A549 (cell line): ENCODE measurements at regions not wholly inside any gene's neighbourhood (a gene's known extent, or its start where the extent isn't known, plus 50 kb on each side); places are given as distances from the start of the nearest gene placed in this dataset.

ENCODE experiments used
- ATAC-seq, 2 experiments: fragments of 200-7000 bp in 1 of 2; fragments of >200 bp in 1 of 2; cut with Nextera tagmentation in 1 of 2; cut with Tn5 transposase in 1 of 2; 3 replicates each; pipeline versions ENCODE4 v1.8.0 to v1.9.1; 2018 to 2020; ENCODE audit warnings: mild to moderate bottlenecking in 1 of 2, moderate library complexity in 1 of 2
- CTCF ChIA-PET: fragments of 300-600 bp; sonication (Branson Sonifier 250); formaldehyde crosslinking; extraction: SDS; loops from one replicate; lab custom pipeline; 2021; ENCODE audit warnings: antibody characterized with exemption, inconsistent platforms; lab: Yijun Ruan, JAX
- POLR2A ChIA-PET: fragments of 350-600 bp; formaldehyde crosslinking; extraction: SDS; loops from one replicate; lab custom pipeline; 2021; ENCODE audit warnings: antibody characterized with exemption, inconsistent platforms; lab: Yijun Ruan, JAX
- DNase-seq, 2 experiments: peaks; one replicate each; pipeline versions ENCODE4 v3.0.0 to v3.0.0-alpha.2; 2011 to 2016; ENCODE audit warnings: low read depth in 1 of 2, low spot score in 1 of 2
- FAIRE-seq: peaks from 2 replicates; lab custom pipeline; 2011; peaks lifted over from hg19 to GRCh38; lab: Jason Lieb, UNC
- H3K27ac ChIP-seq, 2 experiments: fragments of >200 bp; sonication (Bioruptor Twin); formaldehyde crosslinking; 3 replicates each; pipeline ENCODE4 v1.5.1; 2016 to 2017
- H3K4me1 ChIP-seq: fragments of >200 bp; sonication (Bioruptor Twin); formaldehyde crosslinking; 3 replicates; pipeline ENCODE4 v1.6.1; 2016
- H3K4me2 ChIP-seq: fragments of >200 bp; sonication (Bioruptor Twin); formaldehyde crosslinking; 3 replicates; pipeline ENCODE4 v1.6.1; 2016
- H3K4me3 ChIP-seq: fragments of >200 bp; sonication (Bioruptor Twin); formaldehyde crosslinking; 3 replicates; pipeline ENCODE4 v1.5.1; 2016
- H3K9me3 ChIP-seq: fragments of >200 bp; sonication (Bioruptor Twin); formaldehyde crosslinking; 3 replicates; pipeline ENCODE4 v1.6.1; 2016
- ATOH8 ChIP-seq: fragments of 250-450 bp; sonication (Bioruptor Pico); IDR thresholded peaks from 2 replicates; pipeline ENCODE4 v1.5.0; 2020; ENCODE audit warnings: low read depth, mild to moderate bottlenecking, moderate library complexity
- BHLHE40 ChIP-seq: IDR thresholded peaks from 2 replicates; pipeline ENCODE4 v1.6.1; 2012; ENCODE audit warnings: low read depth, low read length, inconsistent platforms
- CBX8 ChIP-seq: fragments of 200-600 bp; sonication (generic); IDR thresholded peaks from 2 replicates; pipeline ENCODE4 v1.6.1; 2016
- CEBPB ChIP-seq, 2 experiments: fragments of >200 bp in 1 of 2; sonication (Bioruptor Twin) in 1 of 2; formaldehyde crosslinking in 1 of 2; IDR thresholded peaks; 2 replicates each; pipeline ENCODE4 v1.6.1; 2012 to 2016
- CHD2 ChIP-seq: fragments of 150-350 bp; IDR thresholded peaks from 2 replicates; pipeline ENCODE4 v1.6.1; 2014; ENCODE audit warnings: low read length; ENCODE audit not compliant: partially characterized antibody
- EHF ChIP-seq: fragments of 250-450 bp; sonication (Bioruptor Pico); IDR thresholded peaks from 2 replicates; pipeline ENCODE4 v1.5.0; 2020; ENCODE audit warnings: mild to moderate bottlenecking
- ESRRA ChIP-seq: fragments of 150-350 bp; IDR thresholded peaks from 2 replicates; pipeline ENCODE4 v1.6.1; 2014; ENCODE audit warnings: mild to moderate bottlenecking, low read length, borderline replicate concordance
- HDAC2 ChIP-seq: fragments of 200-600 bp; sonication (generic); IDR thresholded peaks from 2 replicates; pipeline ENCODE4 v1.6.1; 2016
- HOXA7 ChIP-seq: fragments of 250-450 bp; sonication (Bioruptor Pico); IDR thresholded peaks from 2 replicates; pipeline ENCODE4 v1.5.0; 2020; ENCODE audit warnings: mild to moderate bottlenecking, moderate library complexity
- HOXB13 ChIP-seq: fragments of 250-450 bp; sonication (Bioruptor Pico); IDR thresholded peaks from 2 replicates; pipeline ENCODE4 v1.5.0; 2020; ENCODE audit warnings: low read depth, mild to moderate bottlenecking, moderate library complexity
- HOXB5 ChIP-seq: fragments of 250-450 bp; sonication (Bioruptor Pico); IDR thresholded peaks from 2 replicates; pipeline ENCODE4 v1.5.0; 2020; ENCODE audit warnings: mild to moderate bottlenecking, moderate library complexity
- NFE2L2 ChIP-seq: fragments of 150-350 bp; conservative IDR thresholded peaks from 2 replicates; pipeline ENCODE4 v1.6.1; 2014; ENCODE audit warnings: low read length
- NR3C1 ChIP-seq: fragments of >200 bp; sonication (Bioruptor Twin); formaldehyde crosslinking; IDR thresholded peaks from 3 replicates; pipeline ENCODE4 v1.6.1; 2017
- PHF8 ChIP-seq: fragments of 200-600 bp; sonication (generic); IDR thresholded peaks from 2 replicates; pipeline ENCODE4 v1.6.1; 2016; ENCODE audit warnings: low read depth, mild to moderate bottlenecking, antibody characterized with exemption, moderate library complexity, borderline replicate concordance
- POLR2AphosphoS2 ChIP-seq: conservative IDR thresholded peaks from 2 replicates; pipeline ENCODE4 v1.6.1; 2012; ENCODE audit warnings: low read length, improper control_type of control experiment, inconsistent platforms
- RCOR1 ChIP-seq: fragments of 150-350 bp; IDR thresholded peaks from 2 replicates; pipeline ENCODE4 v1.6.1; 2014; ENCODE audit warnings: antibody characterized with exemption, low read length, low read depth
- REST ChIP-seq: fragments of 200-600 bp; sonication (generic); IDR thresholded peaks from 2 replicates; pipeline ENCODE4 v1.6.1; 2016; ENCODE audit warnings: antibody characterized with exemption, mild to moderate bottlenecking, moderate library complexity
- TFCP2L1 ChIP-seq: fragments of 250-450 bp; sonication (Bioruptor Pico); IDR thresholded peaks from 2 replicates; pipeline ENCODE4 v1.5.0; 2021; ENCODE audit warnings: mild to moderate bottlenecking
- ZSCAN20 ChIP-seq: fragments of 250-450 bp; sonication (Bioruptor Pico); IDR thresholded peaks from 2 replicates; pipeline ENCODE4 v1.8.0; 2022; ENCODE audit warnings: mild to moderate bottlenecking, moderate library complexity
- WGBS: methylation state at CpG from one replicate; pipeline ENCODE4 v1.1.6; 2017; ENCODE audit errors: missing lambda C conversion rate; 5-methylcytosine and 5-hydroxymethylcytosine counted together
- TF ChIP-seq, protein P1 (sequence below): fragments of 150-350 bp; IDR thresholded peaks from 2 replicates; pipeline ENCODE4 v1.6.1; 2014; ENCODE audit warnings: low read depth, mild to moderate bottlenecking, low read length
- TF ChIP-seq, protein P2 (sequence below): IDR thresholded peaks from 2 replicates; pipeline ENCODE4 v1.6.1; 2012

GRCh38 chr6:51199105-51199552 lies 380.5 kb downstream of the TFAP2B start:
- CTCF ChIA-PET = no interaction called here
- 37% methylated on average over 2 of the region's 2 CpGs for WGBS
- ATAC-seq = no peak
- TF ChIP-seq EHF (CRISPR knock-in tag) (no peak), CEBPB (IDR thresholded peaks at IDR 0.05) (no peak), HOXA7 (CRISPR knock-in tag) (no peak)
- TF ChIP-seq, protein P1, sequence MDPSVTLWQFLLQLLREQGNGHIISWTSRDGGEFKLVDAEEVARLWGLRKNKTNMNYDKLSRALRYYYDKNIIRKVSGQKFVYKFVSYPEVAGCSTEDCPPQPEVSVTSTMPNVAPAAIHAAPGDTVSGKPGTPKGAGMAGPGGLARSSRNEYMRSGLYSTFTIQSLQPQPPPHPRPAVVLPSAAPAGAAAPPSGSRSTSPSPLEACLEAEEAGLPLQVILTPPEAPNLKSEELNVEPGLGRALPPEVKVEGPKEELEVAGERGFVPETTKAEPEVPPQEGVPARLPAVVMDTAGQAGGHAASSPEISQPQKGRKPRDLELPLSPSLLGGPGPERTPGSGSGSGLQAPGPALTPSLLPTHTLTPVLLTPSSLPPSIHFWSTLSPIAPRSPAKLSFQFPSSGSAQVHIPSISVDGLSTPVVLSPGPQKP = no peak
- TF ChIP-seq, all 56 proteins: peak for 0
- no peak for FAIRE-seq
- no peak overlapping the region for H3K27ac ChIP-seq
- H3K4me2 ChIP-seq = no peak overlapping the region
- POLR2A ChIA-PET = no interaction called here
- H3K9me3 ChIP-seq = no peaks in the 10 kb centered on the region
- H3K4me1 ChIP-seq = no peaks in the 10 kb centered on the region
- H3K4me3 ChIP-seq = no peak overlapping the region
- DNase-seq = no peak

GRCh38 chr6:51199733-51200260 lies 381.1 kb downstream of the TFAP2B start:
- WGBS = 13% methylated on average over 5 of the region's 5 CpGs
- CTCF ChIA-PET = no interaction called here
- POLR2A ChIA-PET = no interaction called here
- Histone ChIP-seq H3K4me3 (no peak overlapping the region), H3K4me1 (no peaks in the 10 kb centered on the region), H3K4me2 (no peak overlapping the region), H3K27ac (no peak overlapping the region), H3K9me3 (no peaks in the 10 kb centered on the region)
- FAIRE-seq = no peak
- no peak for TF ChIP-seq NR3C1
- no peak for TF ChIP-seq HOXB5 (CRISPR knock-in tag)
- no peak for TF ChIP-seq CHD2
- TF ChIP-seq, protein P2, sequence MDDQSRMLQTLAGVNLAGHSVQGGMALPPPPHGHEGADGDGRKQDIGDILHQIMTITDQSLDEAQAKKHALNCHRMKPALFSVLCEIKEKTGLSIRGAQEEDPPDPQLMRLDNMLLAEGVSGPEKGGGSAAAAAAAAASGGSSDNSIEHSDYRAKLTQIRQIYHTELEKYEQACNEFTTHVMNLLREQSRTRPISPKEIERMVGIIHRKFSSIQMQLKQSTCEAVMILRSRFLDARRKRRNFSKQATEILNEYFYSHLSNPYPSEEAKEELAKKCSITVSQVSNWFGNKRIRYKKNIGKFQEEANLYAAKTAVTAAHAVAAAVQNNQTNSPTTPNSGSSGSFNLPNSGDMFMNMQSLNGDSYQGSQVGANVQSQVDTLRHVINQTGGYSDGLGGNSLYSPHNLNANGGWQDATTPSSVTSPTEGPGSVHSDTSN = no peak
- TF ChIP-seq HOXB13 (CRISPR knock-in tag) = no peak
- TF ChIP-seq BHLHE40 = no peak
- TF ChIP-seq TFCP2L1 (CRISPR knock-in tag) = no peak
- TF ChIP-seq NFE2L2 = no peak
- no peak for TF ChIP-seq ESRRA
- no peak for TF ChIP-seq ZSCAN20 (CRISPR knock-in tag)
- no peak for TF ChIP-seq REST
- TF ChIP-seq RCOR1 = no peak
- no peak for TF ChIP-seq ATOH8 (CRISPR knock-in tag)
- TF ChIP-seq CBX8 = no peak
- no peak for TF ChIP-seq PHF8
- TF ChIP-seq HDAC2 = no peak
- no peak for TF ChIP-seq POLR2AphosphoS2
- DNase-seq = no peak
- ATAC-seq = no peak
